ENCODE measurements at regions not wholly inside any gene's neighbourhood (a gene's known extent, or its start where the extent isn't known, plus 50 kb on each side); places are given as distances from the start of the nearest gene placed in this dataset.

DNA sequence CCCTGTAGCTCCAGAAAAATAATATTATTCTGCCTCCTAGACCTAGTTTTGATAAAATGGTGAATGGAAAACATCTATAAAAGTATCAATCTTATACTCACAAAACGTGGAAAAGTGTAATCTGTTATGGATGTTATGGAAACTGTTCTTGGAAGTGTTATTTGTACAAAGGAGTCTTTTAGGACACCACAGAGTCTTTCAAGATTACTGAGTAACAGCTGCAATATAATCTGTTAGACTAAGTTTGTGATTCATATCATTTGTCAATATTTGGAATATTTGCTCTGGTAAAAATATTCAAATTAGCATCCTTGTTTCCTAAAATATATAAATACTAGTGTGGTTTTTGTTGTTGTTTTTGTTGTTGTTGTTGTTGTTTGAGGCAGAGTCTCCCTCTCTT lies 87.9 kb downstream of the RAD51AP2 start:
- TF ChIP-seq EZH2 (IDR thresholded peaks at IDR 0.05; ENCODE audit: low read depth): no peak
- no peak for TF ChIP-seq CTCF (conservative IDR thresholded peaks at IDR 0.05)

Data from PC-9 (cell line).